NOMO-1 treated with dmso at 0.1 percent for 144 hours (cell line): ENCODE measurements at regions not wholly inside any gene's neighbourhood (a gene's known extent, or its start where the extent isn't known, plus 50 kb on each side); places are given as distances from the start of the nearest gene placed in this dataset.
"Not testable (repeated sequence)": the region's sequence is repeated elsewhere in the genome, so short reads cannot be mapped to it uniquely, and the experiment has no call there.

ENCODE experiments used
- DNase-seq: peaks from one replicate; lab custom pipeline; 2025; ENCODE audit not compliant: unreplicated experiment; lab: John Stamatoyannopoulos, UW

DNA sequence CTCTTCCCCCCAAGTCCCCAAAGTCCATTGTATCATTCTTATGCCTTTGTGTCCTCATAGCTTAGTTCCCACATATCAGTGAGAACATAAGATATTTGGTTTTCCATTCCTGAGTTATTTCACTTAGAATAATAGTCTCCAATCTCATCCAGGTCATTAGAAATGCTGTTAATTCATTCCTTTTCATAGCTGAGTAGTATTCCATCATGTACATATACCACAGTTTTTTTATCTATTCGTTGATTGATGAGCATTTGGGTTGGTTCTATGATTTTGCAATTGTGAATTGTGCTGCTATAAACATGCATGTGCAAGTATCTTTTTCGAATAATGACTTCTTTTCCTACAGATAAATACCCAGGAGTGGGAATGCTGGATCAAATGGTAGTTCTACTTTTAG is 359.6 kb downstream of the ADAMTS20 start:
- DNase-seq = not testable (repeated sequence)

DNA sequence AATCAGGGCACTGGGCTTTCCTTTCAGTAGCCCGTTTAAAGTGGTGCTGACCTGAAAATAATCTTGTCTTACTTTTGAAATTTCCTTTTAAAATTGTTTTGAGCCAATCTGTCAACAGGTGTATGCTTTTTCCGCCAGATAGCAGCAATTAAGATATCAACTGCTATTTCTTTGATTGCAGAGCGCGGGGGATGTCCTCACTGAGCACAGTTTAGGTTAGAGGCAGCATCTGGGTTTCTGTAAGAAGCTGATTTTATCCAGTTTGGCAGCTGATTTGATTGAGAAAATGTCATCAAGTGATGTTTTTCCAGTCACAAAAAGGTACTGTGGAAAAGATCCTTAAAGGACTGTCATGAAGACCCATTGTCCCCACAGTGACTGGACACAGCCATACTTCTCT is 371.8 kb downstream of the ADAMTS20 start:
- no peak for DNase-seq

GRCh38 chr12:43179486-43179885 is 372.5 kb downstream of the ADAMTS20 start:
- DNase-seq = no peak

GRCh38 chr12:43177276-43177675 is 374.7 kb downstream of the ADAMTS20 start:
- no peak for DNase-seq

DNA sequence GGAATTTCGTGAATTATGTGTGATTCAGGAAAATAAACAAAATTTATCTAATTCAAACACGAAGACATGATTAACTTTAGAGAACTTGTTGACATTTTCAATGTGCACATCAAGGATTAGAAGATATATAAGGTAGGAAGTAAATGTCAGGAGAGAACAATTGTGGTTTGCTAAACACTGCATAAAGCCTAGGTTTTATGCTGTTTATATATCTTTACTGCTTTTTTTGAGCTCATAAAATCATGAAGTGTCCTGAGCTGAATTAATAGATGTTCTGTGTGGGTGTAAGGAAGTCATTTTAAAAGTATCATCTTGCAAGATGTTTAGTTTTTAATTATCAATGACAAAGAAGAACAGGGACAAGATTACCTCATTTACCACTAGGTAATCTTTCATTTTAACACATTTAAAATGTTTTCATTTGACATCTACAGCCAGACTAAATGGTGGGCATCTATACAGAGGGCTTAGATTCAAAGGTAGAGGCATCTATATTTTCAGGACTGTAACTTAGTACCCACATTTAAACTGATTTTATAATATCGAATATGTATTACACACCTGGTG is 382.8 kb downstream of the ADAMTS20 start:
- DNase-seq = no peak

DNA sequence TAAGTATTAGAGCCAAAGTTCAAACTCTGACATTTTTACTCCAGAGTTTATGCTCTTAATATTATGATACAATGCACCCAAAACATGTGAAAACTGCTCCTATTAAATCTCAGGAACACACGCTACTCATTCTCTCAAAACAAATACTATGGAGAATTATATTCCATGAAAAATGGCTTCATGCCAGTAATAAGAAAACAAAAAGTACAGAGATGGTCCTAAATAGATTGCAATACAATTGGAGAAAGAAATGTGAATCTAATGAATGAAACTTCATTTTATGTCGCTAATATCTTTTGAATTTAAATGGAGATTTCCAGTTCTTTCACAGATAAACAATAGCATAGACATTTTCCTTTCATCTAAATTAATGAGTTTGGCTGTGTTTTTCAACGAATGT is 384.3 kb downstream of the ADAMTS20 start:
- DNase-seq = no peak

DNA sequence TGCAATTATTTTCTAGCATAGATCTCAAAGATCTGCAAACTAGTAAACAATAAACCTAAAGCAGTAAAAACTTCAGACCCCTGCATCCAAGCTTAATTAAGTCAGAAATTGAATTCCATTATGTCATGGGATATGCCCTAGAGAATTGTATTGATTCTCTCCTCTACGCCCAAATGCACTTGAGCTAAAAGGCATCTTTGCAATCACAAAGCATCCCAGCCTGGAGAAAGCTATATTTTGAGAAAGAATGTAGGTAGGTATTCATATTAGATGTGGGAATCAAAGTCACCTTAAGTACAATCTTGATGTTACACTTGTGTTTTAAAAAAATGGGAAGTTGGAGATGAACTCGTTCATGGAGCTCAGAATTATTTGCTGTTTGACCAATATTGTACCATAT is 386.7 kb downstream of the ADAMTS20 start:
- DNase-seq = no peak

DNA sequence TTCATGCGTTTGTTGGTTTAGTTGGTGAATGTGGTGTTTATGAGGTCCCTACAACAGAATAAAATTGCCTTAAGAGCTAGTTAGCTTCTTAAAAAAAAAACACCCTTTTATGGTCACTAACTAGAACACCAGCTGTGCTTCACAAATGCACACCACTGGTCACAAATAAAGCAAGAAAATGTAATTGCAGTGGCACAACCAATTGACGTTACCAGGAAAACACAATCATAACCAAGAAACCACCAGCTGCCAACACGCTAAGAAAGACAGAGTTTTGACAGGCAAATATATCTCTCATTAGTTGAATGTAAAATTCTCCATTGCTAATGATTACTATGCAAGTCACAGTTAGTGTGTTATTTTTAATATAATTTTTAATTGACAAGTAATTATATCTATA is 389.9 kb downstream of the ADAMTS20 start:
- no peak for DNase-seq

DNA sequence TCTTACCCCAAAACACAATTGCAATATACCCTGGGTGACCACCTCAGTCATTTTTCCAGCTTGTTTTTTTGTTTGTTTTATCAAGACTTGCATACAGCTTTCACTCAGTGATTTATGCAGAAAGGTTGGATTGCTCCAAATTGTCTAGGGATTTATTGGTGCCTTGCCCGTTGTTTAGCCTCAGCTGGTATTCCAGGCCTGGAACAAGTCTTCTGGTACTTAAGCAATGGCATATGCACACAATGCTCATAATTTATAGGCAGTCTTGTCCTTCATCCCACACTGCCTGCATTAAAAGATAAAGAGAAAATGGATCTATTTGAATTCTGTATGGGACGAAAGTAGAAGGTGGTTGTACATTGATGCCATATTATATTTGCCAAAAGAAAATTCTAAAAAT is 392.5 kb downstream of the ADAMTS20 start:
- DNase-seq = no peak

- DNase-seq = no peak
Observed at GRCh38 chr12:43158126-43158525, 393.9 kb downstream of the ADAMTS20 start.

DNA sequence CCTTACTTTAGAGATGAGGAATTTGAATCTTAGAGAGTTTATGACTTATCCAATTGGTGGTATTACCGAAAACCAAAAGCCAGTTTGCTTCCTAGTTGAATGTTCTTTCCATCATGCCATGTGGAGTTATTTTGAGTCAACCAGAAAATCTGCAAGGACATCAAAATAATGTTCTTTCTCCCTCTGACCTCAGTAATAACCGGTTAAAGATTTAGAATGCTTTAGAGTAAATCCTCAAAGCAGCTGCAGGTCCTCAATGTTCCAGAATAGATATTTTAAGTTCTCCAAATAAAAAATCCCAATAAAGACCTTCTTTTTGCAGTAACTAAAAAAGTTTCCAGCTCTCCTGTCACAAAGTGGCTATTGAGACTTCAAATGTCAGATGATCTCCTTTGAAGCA is 396.6 kb downstream of the ADAMTS20 start:
- no peak for DNase-seq

DNA sequence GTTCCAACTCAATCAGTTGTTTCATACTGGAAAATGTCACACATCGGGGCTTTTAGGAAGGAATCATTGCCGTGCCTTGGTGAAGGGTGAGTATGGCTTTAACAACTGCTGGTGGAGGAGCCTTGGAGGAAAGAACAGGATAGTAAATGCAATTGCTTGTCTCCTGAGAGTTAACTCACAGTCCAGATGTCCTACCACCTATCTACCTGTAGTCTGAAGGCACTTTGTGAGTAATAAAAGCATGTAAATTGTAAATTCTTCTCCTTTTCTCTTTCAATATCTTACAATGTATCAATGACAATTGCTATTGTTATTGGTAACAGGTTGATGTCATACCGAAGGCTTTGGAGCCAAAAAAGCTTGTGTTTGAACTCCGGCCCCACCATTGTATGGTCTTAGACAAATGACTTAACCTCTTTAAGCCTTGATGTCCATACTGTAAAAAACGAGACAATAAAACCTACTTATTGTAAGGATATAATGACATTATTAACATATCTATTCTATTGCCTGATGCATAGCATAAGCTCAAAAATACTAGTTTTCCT is 397.4 kb downstream of the ADAMTS20 start:
- no peak for DNase-seq

GRCh38 chr12:43151441-43151981 is 400.5 kb downstream of the ADAMTS20 start:
- DNase-seq = no peak

DNA sequence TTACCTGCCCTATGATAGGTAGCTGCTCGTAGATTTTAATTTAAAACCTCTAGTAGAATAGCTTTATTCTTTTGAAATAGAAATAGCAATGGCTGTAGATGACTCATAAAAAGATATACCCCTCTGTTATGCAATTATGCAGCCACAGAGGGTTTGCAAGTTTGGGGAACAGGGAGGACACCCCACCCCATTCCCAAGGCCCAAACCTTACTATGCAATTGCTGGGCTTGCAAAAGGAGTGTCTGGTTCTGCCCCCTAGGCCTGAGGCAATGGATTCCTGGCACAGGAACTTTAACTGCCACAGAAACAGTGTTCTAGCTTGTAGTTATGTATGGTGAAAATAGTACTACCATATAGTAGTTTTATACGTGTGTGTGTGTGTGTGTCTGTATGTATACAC is 403.3 kb downstream of the ADAMTS20 start:
- peak; percentile 17 for DNase-seq

DNA sequence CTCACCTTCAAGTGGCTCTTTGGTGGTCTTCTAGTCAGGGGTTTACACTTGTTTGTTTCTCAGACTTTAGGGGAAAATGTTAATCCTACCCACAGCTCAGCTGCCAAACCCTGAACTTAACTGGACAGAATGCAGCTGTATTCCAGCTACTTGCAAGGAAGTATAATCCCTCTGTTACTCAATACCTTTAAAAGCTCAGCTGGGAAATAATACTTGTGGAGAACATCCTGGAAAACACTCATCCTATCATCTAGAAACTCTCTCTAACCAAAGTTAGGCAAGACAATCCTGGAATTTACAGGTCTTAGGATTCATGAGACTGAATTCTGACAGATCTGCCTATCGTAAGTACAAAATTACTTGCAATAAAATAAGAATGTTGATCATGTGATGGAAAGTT is 404.1 kb downstream of the ADAMTS20 start:
- no peak for DNase-seq

DNA sequence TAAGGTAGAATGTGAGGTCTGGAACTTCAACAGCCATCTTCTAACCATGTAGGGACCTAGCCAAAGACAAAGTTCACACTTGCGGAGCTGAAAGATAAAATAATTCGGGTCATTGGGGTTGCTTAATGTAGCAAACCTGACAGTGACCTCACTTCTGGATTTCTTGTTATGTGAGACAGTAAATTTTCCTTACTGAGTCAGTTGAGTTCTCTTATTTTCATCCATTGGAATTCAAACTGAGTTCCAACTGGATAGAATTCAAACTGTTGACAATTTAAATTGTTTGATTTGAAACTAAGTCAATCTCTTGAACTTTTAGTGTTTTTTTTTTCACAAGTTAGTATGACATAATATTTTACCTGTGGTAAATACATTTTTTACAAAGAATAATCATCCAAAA is 406.5 kb downstream of the ADAMTS20 start:
- DNase-seq = no peak

GRCh38 chr12:43143278-43143677 is 408.7 kb downstream of the ADAMTS20 start:
- DNase-seq = no peak

DNA sequence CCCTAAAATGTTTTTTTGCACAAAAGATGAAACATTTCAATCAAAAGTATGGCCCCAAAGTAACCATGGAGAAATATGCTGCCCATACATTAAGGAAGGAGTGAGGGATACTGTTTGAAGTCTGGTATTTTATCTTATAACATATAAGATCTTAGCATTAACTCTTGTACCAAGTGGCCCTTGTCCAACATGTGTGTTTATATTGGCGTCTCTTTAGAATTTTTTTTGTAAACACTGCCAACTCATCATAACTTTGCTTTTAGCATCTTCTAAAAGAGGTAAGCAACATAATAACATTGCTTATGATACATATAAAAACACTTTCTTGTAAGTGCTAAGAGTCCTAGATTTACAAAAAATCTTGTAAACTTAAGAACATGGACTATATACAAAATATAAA is 419.7 kb downstream of the ADAMTS20 start:
- no peak for DNase-seq

- DNase-seq = no peak
Observed at GRCh38 chr12:43131301-43131700, 420.7 kb downstream of the ADAMTS20 start.

DNA sequence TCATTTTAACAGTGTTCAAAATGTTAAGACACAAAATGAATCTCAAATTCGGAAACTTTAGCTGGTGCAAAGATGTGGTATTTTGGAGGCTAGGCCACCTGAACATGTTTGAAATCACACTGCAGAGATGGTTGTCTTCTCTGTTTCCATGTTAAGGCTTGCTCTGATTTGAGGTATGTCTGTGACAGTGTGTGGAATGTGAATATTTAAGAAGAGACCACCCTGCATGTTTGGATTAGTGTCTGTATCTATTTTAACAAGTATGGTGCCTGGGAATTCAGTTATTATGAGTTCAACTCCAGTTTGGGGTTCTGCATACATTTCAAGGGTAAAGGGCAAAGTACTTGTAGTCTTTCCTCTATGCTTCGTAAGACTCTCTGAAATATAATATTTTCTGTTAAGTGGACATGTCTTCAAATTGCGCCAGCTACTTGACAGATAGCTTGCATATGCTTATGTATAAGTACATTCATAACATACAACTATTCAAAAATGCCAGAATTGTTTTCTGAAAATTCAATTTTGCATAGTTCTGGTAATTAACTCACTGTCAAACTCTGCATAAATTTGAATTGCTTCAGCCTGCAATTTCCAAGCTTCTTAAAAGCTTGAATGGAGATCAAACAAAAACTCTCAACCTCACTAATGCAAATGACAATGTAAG is 424.0 kb downstream of the ADAMTS20 start:
- DNase-seq = no peak

GRCh38 chr12:43126652-43127375 is 425.2 kb downstream of the ADAMTS20 start:
- DNase-seq = no peak

GRCh38 chr12:43123461-43123860 is 428.5 kb downstream of the ADAMTS20 start:
- DNase-seq = no peak
